HUDEP-2 (cell line): ENCODE measurements at regions not wholly inside any gene's neighbourhood (a gene's known extent, or its start where the extent isn't known, plus 50 kb on each side); places are given as distances from the start of the nearest gene placed in this dataset.
"Not testable (repeated sequence)": the region's sequence is repeated elsewhere in the genome, so short reads cannot be mapped to it uniquely, and the experiment has no call there.

Experiments
- DNase-seq, 76 experiments: peaks; one replicate each; lab custom pipeline; 2025; ENCODE audit not compliant: unreplicated experiment in 76 of 76; lab: John Stamatoyannopoulos, UW

GRCh38 chr6:165854061-165854862 lies 191.2 kb upstream of the PDE10A start:
- DNase-seq = no peak

GRCh38 chr6:165852676-165853075 lies 189.6 kb upstream of the PDE10A start:
- DNase-seq = no peak

- DNase-seq = peak in 45 of 76 experiments; percentile 5 to 65 (median 38)
Observed at GRCh38 chr6:165850434-165851019, 187.5 kb upstream of the PDE10A start.

- no peak for DNase-seq
Observed at GRCh38 chr6:165849534-165850430, 186.7 kb upstream of the PDE10A start.

- no peak for DNase-seq
Observed at GRCh38 chr6:165848086-165848426, 185.0 kb upstream of the PDE10A start.

GRCh38 chr6:165847407-165848085 lies 184.5 kb upstream of the PDE10A start:
- no peak for DNase-seq

- no peak for DNase-seq
Observed at GRCh38 chr6:165846123-165846966, 183.3 kb upstream of the PDE10A start.

- DNase-seq = no peak
Observed at GRCh38 chr6:165845493-165845892, 182.5 kb upstream of the PDE10A start.

GRCh38 chr6:165844801-165845364 lies 181.8 kb upstream of the PDE10A start:
- no peak for DNase-seq

- DNase-seq = no peak
Observed at GRCh38 chr6:165844232-165844631, 181.2 kb upstream of the PDE10A start.

- DNase-seq = no peak
Observed at GRCh38 chr6:165843568-165844113, 180.6 kb upstream of the PDE10A start.

- DNase-seq = no peak
Observed at GRCh38 chr6:165843121-165843520, 180.1 kb upstream of the PDE10A start.

- DNase-seq = no peak
Observed at GRCh38 chr6:165842281-165842936, 179.4 kb upstream of the PDE10A start.

- DNase-seq = no peak
Observed at GRCh38 chr6:165841153-165841558, 178.1 kb upstream of the PDE10A start.

GRCh38 chr6:165837948-165838745 lies 175.1 kb upstream of the PDE10A start:
- DNase-seq = no peak

- DNase-seq = not testable (repeated sequence)
Observed at GRCh38 chr6:165836648-165837047, 173.6 kb upstream of the PDE10A start.

- DNase-seq = no peak
Observed at GRCh38 chr6:165835410-165835851, 172.4 kb upstream of the PDE10A start.
